ENCODE measurements at regions not wholly inside any gene's neighbourhood (a gene's known extent, or its start where the extent isn't known, plus 50 kb on each side); places are given as distances from the start of the nearest gene placed in this dataset.

GRCh38 chr14:61201171-61201570 lies 80.0 kb downstream of the TMEM30B start:
- H3K36me3 ChIP-seq = no peaks in the 10 kb centered on the region
- no peak for TF ChIP-seq CTCF (IDR thresholded peaks at IDR 0.05; ENCODE audit: low read depth, low read length)
- H3K27ac ChIP-seq = no peak overlapping the region
- no peaks in the 10 kb centered on the region for H3K9me3 ChIP-seq (ENCODE audit: severe bottlenecking)
- H3K27me3 ChIP-seq (ENCODE audit: insufficient read depth, low read depth, severe bottlenecking) = no peaks in the 10 kb centered on the region
- no peak for DNase-seq
- H3K4me3 ChIP-seq (ENCODE audit: low read depth, low read length) = no peak overlapping the region

- Histone ChIP-seq H3K36me3 (no peaks in the 10 kb centered on the region), H3K9me3 (ENCODE audit: severe bottlenecking) (peaks cover 6% of the 10 kb centered on the region), H3K27ac (no peak overlapping the region), H3K27me3 (ENCODE audit: insufficient read depth, low read depth, severe bottlenecking) (no peaks in the 10 kb centered on the region), H3K4me3 (ENCODE audit: low read depth, low read length) (no peak overlapping the region)
- no peak for DNase-seq
- TF ChIP-seq CTCF (IDR thresholded peaks at IDR 0.05; ENCODE audit: low read depth, low read length) = no peak
These were observed 83.7 kb downstream of the TMEM30B start for GRCh38 chr14:61197416-61197815.

DNA sequence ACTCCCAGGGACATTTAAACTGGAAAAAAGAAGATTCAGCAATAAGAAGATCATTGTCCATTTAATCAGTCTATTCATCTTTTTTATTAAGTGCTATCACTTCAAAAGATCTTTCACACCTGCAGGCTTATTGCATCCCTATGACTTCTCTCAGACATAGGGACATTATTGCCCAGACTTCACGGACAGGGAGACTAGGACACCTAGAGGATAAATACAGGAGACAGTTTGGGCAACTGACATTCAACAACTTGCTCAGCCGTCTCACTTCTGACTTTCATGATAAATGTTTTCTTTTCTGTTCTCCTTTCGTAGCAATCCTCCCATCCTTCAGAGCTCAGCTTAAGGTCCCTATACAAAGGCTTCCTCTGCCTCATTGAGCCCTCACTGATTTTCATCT lies 84.3 kb downstream of the TMEM30B start:
- H3K36me3 ChIP-seq = no peaks in the 10 kb centered on the region
- H3K9me3 ChIP-seq (ENCODE audit: severe bottlenecking) = peaks cover 6% of the 10 kb centered on the region
- H3K4me3 ChIP-seq (ENCODE audit: low read depth, low read length) = no peak overlapping the region
- peak; percentile 12; the same call in 1 of the 2 replicates for TF ChIP-seq CTCF (IDR thresholded peaks at IDR 0.05; ENCODE audit: low read depth, low read length)
- DNase-seq = no peak
- no peaks in the 10 kb centered on the region for H3K27me3 ChIP-seq (ENCODE audit: insufficient read depth, low read depth, severe bottlenecking)
- H3K27ac ChIP-seq = no peak overlapping the region

DNA sequence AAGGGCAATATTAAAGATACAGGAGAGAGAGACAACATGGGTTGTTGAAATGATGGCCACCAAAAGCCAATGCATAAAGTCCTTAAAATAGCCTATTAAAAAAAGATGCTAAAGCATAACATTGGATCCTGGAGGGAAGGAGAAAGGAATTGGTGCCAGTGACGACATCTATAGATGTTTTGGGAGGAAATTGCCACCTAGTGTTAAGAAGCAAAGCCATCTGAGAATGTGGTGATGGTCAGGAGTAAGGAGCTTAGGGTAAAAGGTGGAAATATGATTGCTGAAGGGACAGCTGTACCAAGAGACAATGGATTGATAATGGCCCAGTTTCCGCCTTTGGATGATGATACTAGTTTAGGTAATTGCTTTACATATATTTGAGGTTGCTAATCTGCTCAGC lies 85.1 kb downstream of the TMEM30B start:
- no peaks in the 10 kb centered on the region for H3K27me3 ChIP-seq (ENCODE audit: insufficient read depth, low read depth, severe bottlenecking)
- H3K4me3 ChIP-seq (ENCODE audit: low read depth, low read length) = no peak overlapping the region
- no peak for DNase-seq
- H3K36me3 ChIP-seq = no peaks in the 10 kb centered on the region
- peaks cover 6% of the 10 kb centered on the region for H3K9me3 ChIP-seq (ENCODE audit: severe bottlenecking)
- no peak overlapping the region for H3K27ac ChIP-seq
- no peak for TF ChIP-seq CTCF (IDR thresholded peaks at IDR 0.05; ENCODE audit: low read depth, low read length)

- Histone ChIP-seq H3K27ac (no peak overlapping the region), H3K27me3 (ENCODE audit: insufficient read depth, low read depth, severe bottlenecking) (no peaks in the 10 kb centered on the region), H3K9me3 (ENCODE audit: severe bottlenecking) (peaks cover 6% of the 10 kb centered on the region), H3K4me3 (ENCODE audit: low read depth, low read length) (no peak overlapping the region), H3K36me3 (no peaks in the 10 kb centered on the region)
- DNase-seq = no peak
- no peak for TF ChIP-seq CTCF (IDR thresholded peaks at IDR 0.05; ENCODE audit: low read depth, low read length)
These were observed 87.7 kb downstream of the TMEM30B start for GRCh38 chr14:61193476-61193875.

- TF ChIP-seq CTCF (IDR thresholded peaks at IDR 0.05; ENCODE audit: low read depth, low read length) = no peak
- H3K27ac ChIP-seq = no peak overlapping the region
- no peak for DNase-seq
- no peaks in the 10 kb centered on the region for H3K36me3 ChIP-seq
- peaks cover 6% of the 10 kb centered on the region for H3K9me3 ChIP-seq (ENCODE audit: severe bottlenecking)
- no peak overlapping the region for H3K4me3 ChIP-seq (ENCODE audit: low read depth, low read length)
- no peaks in the 10 kb centered on the region for H3K27me3 ChIP-seq (ENCODE audit: insufficient read depth, low read depth, severe bottlenecking)
These were observed 88.1 kb downstream of the TMEM30B start for GRCh38 chr14:61192989-61193388.
